ENCODE measurements at regions not wholly inside any gene's neighbourhood (a gene's known extent, or its start where the extent isn't known, plus 50 kb on each side); places are given as distances from the start of the nearest gene placed in this dataset.

DNA sequence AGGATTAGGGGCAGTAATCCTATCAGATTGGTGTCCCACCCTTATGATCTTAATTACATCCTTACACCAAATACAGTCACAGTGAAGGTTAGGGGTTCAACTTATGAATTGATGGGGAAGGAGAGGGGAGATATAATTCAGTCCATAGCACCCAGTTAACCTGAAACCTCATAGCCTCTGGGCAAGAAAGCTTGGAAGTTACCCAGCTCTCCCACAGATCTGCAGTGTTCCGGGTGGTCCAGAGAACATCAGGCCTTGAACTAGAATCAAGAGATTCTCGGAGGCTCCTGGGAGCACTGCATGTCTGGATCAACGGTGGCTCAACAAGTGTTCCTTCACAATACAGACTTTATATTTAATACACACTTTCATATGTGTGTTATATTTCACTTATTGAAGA, 392.6 kb upstream of the MARCKS start:
- H3K4me3 ChIP-seq (ENCODE audit: low read length in 2 of 2), result no peak overlapping the region
- H3K27ac ChIP-seq (ENCODE audit: low read depth in 1 of 2, low read length in 1 of 2), result no peak overlapping the region
- no peaks in the 10 kb centered on the region for H3K36me3 ChIP-seq (ENCODE audit: control insufficient read depth in 2 of 2, insufficient read depth in 2 of 2, low read length in 1 of 2)
- no peaks in the 10 kb centered on the region for H3K27me3 ChIP-seq (ENCODE audit: control insufficient read depth in 2 of 2, insufficient read depth in 1 of 2, low read length in 1 of 2)
- no peaks in the 10 kb centered on the region for H3K4me1 ChIP-seq (ENCODE audit: control insufficient read depth in 2 of 2, insufficient read depth in 2 of 2, low read length in 2 of 2)
- DNase-seq (ENCODE audit: low read depth in 6 of 9, low spot score in 9 of 9), result no peak
- WGBS, result 97% methylated on average over 3 of the region's 3 CpGs
- no peaks in the 10 kb centered on the region for H3K9me3 ChIP-seq (ENCODE audit: control insufficient read depth in 2 of 2, insufficient read depth in 1 of 2, low read length in 1 of 2)

GRCh38 chr6:113464960-113465359, 392.2 kb upstream of the MARCKS start:
- DNase-seq (ENCODE audit: low read depth in 6 of 9, low spot score in 9 of 9), result no peak
- Histone ChIP-seq H3K27ac (ENCODE audit: low read depth in 1 of 2, low read length in 1 of 2) (no peak overlapping the region), H3K36me3 (ENCODE audit: control insufficient read depth in 2 of 2, insufficient read depth in 2 of 2, low read length in 1 of 2) (no peaks in the 10 kb centered on the region), H3K4me3 (ENCODE audit: low read length in 2 of 2) (no peak overlapping the region), H3K9me3 (ENCODE audit: control insufficient read depth in 2 of 2, insufficient read depth in 1 of 2, low read length in 1 of 2) (no peaks in the 10 kb centered on the region), H3K4me1 (ENCODE audit: control insufficient read depth in 2 of 2, insufficient read depth in 2 of 2, low read length in 2 of 2) (no peaks in the 10 kb centered on the region), H3K27me3 (ENCODE audit: control insufficient read depth in 2 of 2, insufficient read depth in 1 of 2, low read length in 1 of 2) (no peaks in the 10 kb centered on the region)
- 83% methylated on average over 3 of the region's 3 CpGs for WGBS

GRCh38 chr6:113466526-113466925, 390.6 kb upstream of the MARCKS start:
- no peaks in the 10 kb centered on the region for H3K9me3 ChIP-seq (ENCODE audit: control insufficient read depth in 2 of 2, insufficient read depth in 1 of 2, low read length in 1 of 2)
- no peaks in the 10 kb centered on the region for H3K36me3 ChIP-seq (ENCODE audit: control insufficient read depth in 2 of 2, insufficient read depth in 2 of 2, low read length in 1 of 2)
- no peak overlapping the region for H3K4me3 ChIP-seq (ENCODE audit: low read length in 2 of 2)
- 89% methylated on average over 4 of the region's 4 CpGs for WGBS
- no peaks in the 10 kb centered on the region for H3K27me3 ChIP-seq (ENCODE audit: control insufficient read depth in 2 of 2, insufficient read depth in 1 of 2, low read length in 1 of 2)
- no peaks in the 10 kb centered on the region for H3K4me1 ChIP-seq (ENCODE audit: control insufficient read depth in 2 of 2, insufficient read depth in 2 of 2, low read length in 2 of 2)
- no peak overlapping the region for H3K27ac ChIP-seq (ENCODE audit: low read depth in 1 of 2, low read length in 1 of 2)
- DNase-seq (ENCODE audit: low read depth in 6 of 9, low spot score in 9 of 9), result no peak

- Histone ChIP-seq H3K27ac (ENCODE audit: low read depth in 1 of 2, low read length in 1 of 2) (no peak overlapping the region), H3K4me3 (ENCODE audit: low read length in 2 of 2) (no peak overlapping the region), H3K36me3 (ENCODE audit: control insufficient read depth in 2 of 2, insufficient read depth in 2 of 2, low read length in 1 of 2) (no peaks in the 10 kb centered on the region), H3K9me3 (ENCODE audit: control insufficient read depth in 2 of 2, insufficient read depth in 1 of 2, low read length in 1 of 2) (peaks cover 0 to 5% of the 10 kb centered on the region in 2 donors), H3K4me1 (ENCODE audit: control insufficient read depth in 2 of 2, insufficient read depth in 2 of 2, low read length in 2 of 2) (no peaks in the 10 kb centered on the region), H3K27me3 (ENCODE audit: control insufficient read depth in 2 of 2, insufficient read depth in 1 of 2, low read length in 1 of 2) (no peaks in the 10 kb centered on the region)
- DNase-seq (ENCODE audit: low read depth in 6 of 9, low spot score in 9 of 9), result no peak
- 98% methylated on average over 1 of the region's 1 CpG for WGBS
Observed at GRCh38 chr6:113475392-113475791, 381.8 kb upstream of the MARCKS start.

DNA sequence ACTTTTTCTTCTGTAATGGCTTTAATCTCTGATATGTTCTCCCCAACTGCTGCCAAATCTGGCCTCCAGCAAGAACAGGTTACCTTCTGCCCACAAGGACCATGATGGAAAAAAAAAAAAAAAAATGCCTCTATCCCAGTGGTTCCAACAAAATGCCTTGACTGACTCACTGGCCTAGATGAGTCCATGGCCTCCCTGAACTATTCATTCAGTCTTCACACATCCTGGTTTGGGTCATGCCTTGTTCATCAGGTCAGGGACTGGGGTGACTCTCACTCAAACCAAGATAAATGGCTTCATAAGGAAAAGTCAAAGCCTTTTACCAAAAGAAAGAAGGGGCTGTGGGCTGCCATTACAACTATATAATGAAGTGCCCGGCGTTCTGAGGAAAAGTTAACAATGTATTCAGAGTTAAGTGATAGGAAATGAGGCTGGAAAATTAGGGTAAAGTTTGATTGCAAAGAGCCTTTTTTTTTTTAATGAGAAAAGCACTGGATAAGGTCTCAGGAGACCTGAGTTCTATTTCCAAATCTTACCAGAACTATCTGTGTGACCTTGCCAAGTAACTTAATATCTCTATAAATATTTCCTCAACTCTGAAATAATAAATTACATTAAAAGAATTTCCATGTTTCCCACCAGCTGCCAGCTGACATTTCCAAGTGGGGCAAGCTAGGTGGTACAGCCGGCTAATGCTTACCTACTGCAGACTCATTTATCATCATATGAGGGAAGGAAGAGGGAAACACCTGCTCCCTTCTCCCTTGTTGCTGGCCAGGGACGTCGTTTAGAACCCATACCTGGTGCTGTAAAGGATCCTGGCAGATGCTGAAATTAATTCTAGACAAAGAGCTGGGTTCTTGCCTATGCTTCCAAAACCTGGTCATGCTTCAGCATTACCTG, 380.0 kb upstream of the MARCKS start:
- Histone ChIP-seq H3K27me3 (ENCODE audit: control insufficient read depth in 2 of 2, insufficient read depth in 1 of 2, low read length in 1 of 2) (no peaks in the 10 kb centered on the region), H3K27ac (ENCODE audit: low read depth in 1 of 2, low read length in 1 of 2) (no peak overlapping the region), H3K4me3 (ENCODE audit: low read length in 2 of 2) (no peak overlapping the region), H3K36me3 (ENCODE audit: control insufficient read depth in 2 of 2, insufficient read depth in 2 of 2, low read length in 1 of 2) (no peaks in the 10 kb centered on the region), H3K9me3 (ENCODE audit: control insufficient read depth in 2 of 2, insufficient read depth in 1 of 2, low read length in 1 of 2) (peaks cover 0 to 5% of the 10 kb centered on the region in 2 donors), H3K4me1 (ENCODE audit: control insufficient read depth in 2 of 2, insufficient read depth in 2 of 2, low read length in 2 of 2) (no peaks in the 10 kb centered on the region)
- 84% methylated on average over 5 of the region's 5 CpGs for WGBS
- no peak for DNase-seq (ENCODE audit: low read depth in 6 of 9, low spot score in 9 of 9)

GRCh38 chr6:113480616-113481015, 376.5 kb upstream of the MARCKS start:
- Histone ChIP-seq H3K27ac (ENCODE audit: low read depth in 1 of 2, low read length in 1 of 2) (no peak overlapping the region), H3K36me3 (ENCODE audit: control insufficient read depth in 2 of 2, insufficient read depth in 2 of 2, low read length in 1 of 2) (no peaks in the 10 kb centered on the region), H3K9me3 (ENCODE audit: control insufficient read depth in 2 of 2, insufficient read depth in 1 of 2, low read length in 1 of 2) (peaks cover 0 to 1% of the 10 kb centered on the region in 2 donors), H3K4me1 (ENCODE audit: control insufficient read depth in 2 of 2, insufficient read depth in 2 of 2, low read length in 2 of 2) (no peaks in the 10 kb centered on the region), H3K4me3 (ENCODE audit: low read length in 2 of 2) (no peak overlapping the region), H3K27me3 (ENCODE audit: control insufficient read depth in 2 of 2, insufficient read depth in 1 of 2, low read length in 1 of 2) (no peaks in the 10 kb centered on the region)
- WGBS, result 99% methylated on average over 3 of the region's 3 CpGs
- no peak for DNase-seq (ENCODE audit: low read depth in 6 of 9, low spot score in 9 of 9)

DNA sequence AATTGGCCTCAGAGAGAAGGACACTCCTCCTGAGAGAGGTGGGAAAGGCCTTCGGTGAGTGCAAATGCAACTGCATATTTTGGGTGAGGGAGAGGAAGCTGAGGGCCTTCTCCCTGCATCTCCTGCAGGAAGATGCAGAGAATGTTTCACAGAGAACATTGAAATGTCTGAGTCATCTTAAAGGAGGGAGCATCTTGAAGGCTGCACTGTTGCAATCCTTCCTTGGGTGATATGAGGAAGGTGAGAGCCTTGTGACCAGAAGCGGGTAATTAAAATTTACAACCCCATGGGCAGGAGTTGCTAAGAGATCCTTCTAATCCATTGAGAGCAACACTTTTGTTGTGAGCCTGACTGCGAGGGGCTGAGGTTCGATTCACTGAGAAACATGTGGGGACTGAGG, 375.7 kb upstream of the MARCKS start:
- no peaks in the 10 kb centered on the region for H3K27me3 ChIP-seq (ENCODE audit: control insufficient read depth in 2 of 2, insufficient read depth in 1 of 2, low read length in 1 of 2)
- no peaks in the 10 kb centered on the region for H3K36me3 ChIP-seq (ENCODE audit: control insufficient read depth in 2 of 2, insufficient read depth in 2 of 2, low read length in 1 of 2)
- 97% methylated on average over 4 of the region's 4 CpGs for WGBS
- no peak overlapping the region for H3K4me3 ChIP-seq (ENCODE audit: low read length in 2 of 2)
- no peak overlapping the region for H3K27ac ChIP-seq (ENCODE audit: low read depth in 1 of 2, low read length in 1 of 2)
- no peaks in the 10 kb centered on the region for H3K9me3 ChIP-seq (ENCODE audit: control insufficient read depth in 2 of 2, insufficient read depth in 1 of 2, low read length in 1 of 2)
- H3K4me1 ChIP-seq (ENCODE audit: control insufficient read depth in 2 of 2, insufficient read depth in 2 of 2, low read length in 2 of 2), result no peaks in the 10 kb centered on the region
- DNase-seq (ENCODE audit: low read depth in 6 of 9, low spot score in 9 of 9), result no peak

DNA sequence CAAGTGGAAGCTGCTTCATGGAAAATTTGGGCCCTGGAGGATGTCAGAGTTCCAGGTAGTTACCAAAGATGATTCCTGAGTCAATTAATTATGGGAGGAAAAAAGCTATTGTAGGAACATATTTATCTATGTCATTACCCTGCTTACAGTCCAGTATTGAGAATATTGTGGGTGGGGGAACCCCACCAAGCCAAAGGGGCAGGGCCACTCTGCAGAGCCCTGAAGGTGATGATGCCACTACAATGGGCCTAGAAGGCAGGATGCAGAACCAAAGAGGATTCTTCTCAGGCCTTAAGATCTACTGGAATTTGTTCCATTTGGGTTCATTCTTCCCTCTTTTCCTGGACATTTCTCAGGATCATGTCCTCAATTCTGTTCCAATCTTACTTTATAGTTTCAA, 375.2 kb upstream of the MARCKS start:
- no peaks in the 10 kb centered on the region for H3K9me3 ChIP-seq (ENCODE audit: control insufficient read depth in 2 of 2, insufficient read depth in 1 of 2, low read length in 1 of 2)
- H3K27me3 ChIP-seq (ENCODE audit: control insufficient read depth in 2 of 2, insufficient read depth in 1 of 2, low read length in 1 of 2), result no peaks in the 10 kb centered on the region
- no peak overlapping the region for H3K27ac ChIP-seq (ENCODE audit: low read depth in 1 of 2, low read length in 1 of 2)
- H3K4me3 ChIP-seq (ENCODE audit: low read length in 2 of 2), result no peak overlapping the region
- H3K4me1 ChIP-seq (ENCODE audit: control insufficient read depth in 2 of 2, insufficient read depth in 2 of 2, low read length in 2 of 2), result no peaks in the 10 kb centered on the region
- no peak for DNase-seq (ENCODE audit: low read depth in 6 of 9, low spot score in 9 of 9)
- H3K36me3 ChIP-seq (ENCODE audit: control insufficient read depth in 2 of 2, insufficient read depth in 2 of 2, low read length in 1 of 2), result no peaks in the 10 kb centered on the region

DNA sequence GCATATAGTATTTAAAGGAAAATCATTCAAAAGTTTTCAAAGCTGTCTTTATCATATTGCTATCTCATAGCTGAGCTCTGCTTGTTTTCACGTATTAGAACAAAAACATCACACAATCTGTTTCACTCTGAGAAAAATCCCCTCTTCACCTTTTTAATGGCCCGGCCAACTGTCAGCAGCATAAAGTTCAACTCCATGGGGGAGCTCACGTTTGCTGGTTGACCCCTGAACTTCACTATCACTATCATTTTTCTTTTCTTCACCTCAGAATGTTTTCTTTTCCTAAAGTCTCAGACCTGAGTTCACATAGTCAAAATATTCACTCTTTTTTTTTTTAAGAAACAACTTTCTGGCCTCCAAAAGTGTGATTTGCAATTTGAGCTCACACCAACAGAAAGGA, 374.4 kb upstream of the MARCKS start:
- Histone ChIP-seq H3K9me3 (ENCODE audit: control insufficient read depth in 2 of 2, insufficient read depth in 1 of 2, low read length in 1 of 2) (no peaks in the 10 kb centered on the region), H3K27ac (ENCODE audit: low read depth in 1 of 2, low read length in 1 of 2) (no peak overlapping the region), H3K36me3 (ENCODE audit: control insufficient read depth in 2 of 2, insufficient read depth in 2 of 2, low read length in 1 of 2) (no peaks in the 10 kb centered on the region), H3K4me1 (ENCODE audit: control insufficient read depth in 2 of 2, insufficient read depth in 2 of 2, low read length in 2 of 2) (no peaks in the 10 kb centered on the region), H3K27me3 (ENCODE audit: control insufficient read depth in 2 of 2, insufficient read depth in 1 of 2, low read length in 1 of 2) (no peaks in the 10 kb centered on the region), H3K4me3 (ENCODE audit: low read length in 2 of 2) (no peak overlapping the region)
- WGBS, result 93% methylated on average over 3 of the region's 3 CpGs
- no peak for DNase-seq (ENCODE audit: low read depth in 6 of 9, low spot score in 9 of 9)

All from thymus (tissue), 11 donors.